ENCODE measurements at regions not wholly inside any gene's neighbourhood (a gene's known extent, or its start where the extent isn't known, plus 50 kb on each side); places are given as distances from the start of the nearest gene placed in this dataset.

- no peak for DNase-seq
- Histone ChIP-seq H3K36me3 (replicated peaks; ENCODE audit: control insufficient read depth, insufficient read depth, low read length) (no peaks in the 10 kb centered on the region), H3K4me3 (ENCODE audit: insufficient read depth, low read depth, low read length) (no peak overlapping the region), H3K27me3 (ENCODE audit: control insufficient read depth, insufficient read depth, low read length) (no peaks in the 10 kb centered on the region)
These were observed 62.6 kb upstream of the CLNK start for GRCh38 chr4:10747186-10747585.

GRCh38 chr4:10746371-10747171, 62.0 kb upstream of the CLNK start:
- H3K36me3 ChIP-seq (replicated peaks; ENCODE audit: control insufficient read depth, insufficient read depth, low read length): no peaks in the 10 kb centered on the region
- H3K27me3 ChIP-seq (ENCODE audit: control insufficient read depth, insufficient read depth, low read length): no peaks in the 10 kb centered on the region
- no peak overlapping the region for H3K4me3 ChIP-seq (ENCODE audit: insufficient read depth, low read depth, low read length)
- DNase-seq: no peak

- Histone ChIP-seq H3K27me3 (ENCODE audit: control insufficient read depth, insufficient read depth, low read length) (no peaks in the 10 kb centered on the region), H3K36me3 (replicated peaks; ENCODE audit: control insufficient read depth, insufficient read depth, low read length) (no peaks in the 10 kb centered on the region), H3K4me3 (ENCODE audit: insufficient read depth, low read depth, low read length) (no peak overlapping the region)
- no peak for DNase-seq
These were observed 58.8 kb upstream of the CLNK start for GRCh38 chr4:10743357-10743756.

- H3K27me3 ChIP-seq (ENCODE audit: control insufficient read depth, insufficient read depth, low read length): no peaks in the 10 kb centered on the region
- H3K36me3 ChIP-seq (replicated peaks; ENCODE audit: control insufficient read depth, insufficient read depth, low read length): no peaks in the 10 kb centered on the region
- DNase-seq: no peak
- no peak overlapping the region for H3K4me3 ChIP-seq (ENCODE audit: insufficient read depth, low read depth, low read length)
These were observed 57.6 kb upstream of the CLNK start for GRCh38 chr4:10741961-10742699.

GRCh38 chr4:10740891-10741620, 56.5 kb upstream of the CLNK start:
- Histone ChIP-seq H3K4me3 (ENCODE audit: insufficient read depth, low read depth, low read length) (no peak overlapping the region), H3K27me3 (ENCODE audit: control insufficient read depth, insufficient read depth, low read length) (no peaks in the 10 kb centered on the region), H3K36me3 (replicated peaks; ENCODE audit: control insufficient read depth, insufficient read depth, low read length) (no peaks in the 10 kb centered on the region)
- no peak for DNase-seq

GRCh38 chr4:10740251-10740650, 55.7 kb upstream of the CLNK start:
- DNase-seq: no peak
- H3K36me3 ChIP-seq (replicated peaks; ENCODE audit: control insufficient read depth, insufficient read depth, low read length): no peaks in the 10 kb centered on the region

GRCh38 chr4:10738826-10739489, 54.4 kb upstream of the CLNK start:
- no peak for DNase-seq
- H3K36me3 ChIP-seq (replicated peaks; ENCODE audit: control insufficient read depth, insufficient read depth, low read length): no peaks in the 10 kb centered on the region
- no peak overlapping the region for H3K4me3 ChIP-seq (ENCODE audit: insufficient read depth, low read depth, low read length)
- no peaks in the 10 kb centered on the region for H3K27me3 ChIP-seq (ENCODE audit: control insufficient read depth, insufficient read depth, low read length)

More at GRCh38 chr4:10740251-10740650, 55.7 kb upstream of the CLNK start:
- no peaks in the 10 kb centered on the region for H3K27me3 ChIP-seq (ENCODE audit: control insufficient read depth, insufficient read depth, low read length)
- no peak overlapping the region for H3K4me3 ChIP-seq (ENCODE audit: insufficient read depth, low read depth, low read length)

- Histone ChIP-seq H3K4me3 (ENCODE audit: insufficient read depth, low read depth, low read length) (no peak overlapping the region), H3K27me3 (ENCODE audit: control insufficient read depth, insufficient read depth, low read length) (no peaks in the 10 kb centered on the region), H3K36me3 (replicated peaks; ENCODE audit: control insufficient read depth, insufficient read depth, low read length) (no peaks in the 10 kb centered on the region)
- DNase-seq: no peak
These were observed 52.8 kb upstream of the CLNK start for GRCh38 chr4:10737337-10737736.

- DNase-seq: no peak
- Histone ChIP-seq H3K36me3 (replicated peaks; ENCODE audit: control insufficient read depth, insufficient read depth, low read length) (no peaks in the 10 kb centered on the region), H3K27me3 (ENCODE audit: control insufficient read depth, insufficient read depth, low read length) (no peaks in the 10 kb centered on the region), H3K4me3 (ENCODE audit: insufficient read depth, low read depth, low read length) (no peak overlapping the region)
These were observed 52.3 kb upstream of the CLNK start for GRCh38 chr4:10736895-10737294.

DNA sequence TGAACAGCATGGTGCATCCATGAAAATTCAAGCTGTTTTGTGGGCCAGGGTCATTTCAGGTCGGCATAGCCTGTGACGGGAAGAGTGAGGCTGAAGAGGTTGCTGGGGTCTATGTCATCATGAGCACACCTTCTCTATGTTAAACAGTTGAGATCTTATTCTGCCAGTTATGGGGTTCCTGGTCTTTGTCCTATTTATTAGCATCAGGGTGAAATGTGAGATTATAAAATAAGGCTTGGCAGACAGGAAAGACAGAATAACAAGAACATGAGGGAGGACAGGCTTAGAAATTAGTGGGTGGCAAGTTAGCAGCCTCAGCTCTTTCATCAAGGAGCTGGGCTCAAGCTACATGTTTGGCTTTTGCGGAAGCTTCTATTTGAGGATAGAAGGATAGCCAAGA, 51.7 kb upstream of the CLNK start:
- Histone ChIP-seq H3K4me3 (ENCODE audit: insufficient read depth, low read depth, low read length) (no peak overlapping the region), H3K27me3 (ENCODE audit: control insufficient read depth, insufficient read depth, low read length) (no peaks in the 10 kb centered on the region), H3K36me3 (replicated peaks; ENCODE audit: control insufficient read depth, insufficient read depth, low read length) (no peaks in the 10 kb centered on the region)
- no peak for DNase-seq

DNA sequence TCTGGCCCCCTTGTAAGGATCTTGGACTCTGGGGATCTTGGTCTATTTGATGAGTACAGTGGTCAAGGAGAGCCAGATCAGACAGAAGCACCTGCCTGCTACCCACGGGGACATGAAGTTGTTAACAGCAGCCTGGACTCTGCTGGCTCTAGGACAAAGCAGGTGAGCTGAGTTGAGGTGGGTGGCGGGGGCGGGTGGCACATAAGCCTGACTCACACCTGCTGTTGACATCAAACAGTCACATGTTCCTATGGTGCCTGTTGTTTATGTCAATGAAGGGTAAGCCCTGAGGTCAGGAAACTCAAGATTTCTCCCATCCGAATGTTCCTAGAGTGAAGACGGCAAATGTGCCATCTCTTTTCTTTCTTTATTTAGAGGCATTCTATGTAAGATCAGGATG, 50.1 kb upstream of the CLNK start:
- no peak for DNase-seq
- H3K27me3 ChIP-seq (ENCODE audit: control insufficient read depth, insufficient read depth, low read length): no peaks in the 10 kb centered on the region
- no peak overlapping the region for H3K4me3 ChIP-seq (ENCODE audit: insufficient read depth, low read depth, low read length)

More for the DNA sequence above, 50.1 kb upstream of the CLNK start:
- H3K36me3 ChIP-seq (replicated peaks; ENCODE audit: control insufficient read depth, insufficient read depth, low read length): no peaks in the 10 kb centered on the region
